ENCODE measurements at regions not wholly inside any gene's neighbourhood (a gene's known extent, or its start where the extent isn't known, plus 50 kb on each side); places are given as distances from the start of the nearest gene placed in this dataset.

- DNase-seq = no peak
Measured at GRCh38 chr9:119047513-119048307, 321.5 kb downstream of the BRINP1 start.

- no peak for DNase-seq
Measured at GRCh38 chr9:119050281-119050680, 319.0 kb downstream of the BRINP1 start.

DNA sequence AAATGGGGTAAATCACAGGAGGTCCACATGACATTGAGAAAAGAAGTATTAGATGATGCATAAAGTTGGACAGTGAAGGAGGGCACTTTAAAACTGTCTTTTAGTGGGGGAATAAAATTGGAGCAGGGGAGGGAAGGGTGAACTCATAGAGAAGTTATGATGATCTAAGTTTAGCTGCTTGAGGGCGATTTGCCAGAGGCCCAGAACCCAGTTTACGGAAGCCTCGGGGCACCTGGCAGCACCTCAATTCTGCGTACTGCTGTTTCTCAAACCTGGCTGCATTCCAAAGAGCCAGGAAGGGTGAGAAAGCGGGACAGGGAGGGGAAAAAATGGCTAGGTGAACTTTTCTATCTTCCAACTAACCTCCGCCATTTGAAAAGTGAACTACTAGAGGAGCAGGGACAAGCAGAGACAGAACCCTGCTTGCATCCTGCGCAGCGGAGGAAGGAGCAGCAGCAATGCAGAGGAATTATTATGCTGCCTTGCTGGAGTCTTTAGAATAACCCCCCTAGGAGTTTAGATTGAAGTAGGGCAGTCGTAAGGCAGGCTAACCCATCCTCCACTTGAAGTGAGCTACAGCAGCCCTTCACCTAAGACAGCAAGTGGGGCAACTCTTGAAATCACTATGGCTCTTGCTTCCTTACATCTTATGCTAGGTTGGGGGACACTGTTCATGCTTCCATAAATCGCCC lies 316.8 kb downstream of the BRINP1 start:
- DNase-seq = no peak

- no peak for DNase-seq
Measured at GRCh38 chr9:119053070-119053469, 316.2 kb downstream of the BRINP1 start.

DNA sequence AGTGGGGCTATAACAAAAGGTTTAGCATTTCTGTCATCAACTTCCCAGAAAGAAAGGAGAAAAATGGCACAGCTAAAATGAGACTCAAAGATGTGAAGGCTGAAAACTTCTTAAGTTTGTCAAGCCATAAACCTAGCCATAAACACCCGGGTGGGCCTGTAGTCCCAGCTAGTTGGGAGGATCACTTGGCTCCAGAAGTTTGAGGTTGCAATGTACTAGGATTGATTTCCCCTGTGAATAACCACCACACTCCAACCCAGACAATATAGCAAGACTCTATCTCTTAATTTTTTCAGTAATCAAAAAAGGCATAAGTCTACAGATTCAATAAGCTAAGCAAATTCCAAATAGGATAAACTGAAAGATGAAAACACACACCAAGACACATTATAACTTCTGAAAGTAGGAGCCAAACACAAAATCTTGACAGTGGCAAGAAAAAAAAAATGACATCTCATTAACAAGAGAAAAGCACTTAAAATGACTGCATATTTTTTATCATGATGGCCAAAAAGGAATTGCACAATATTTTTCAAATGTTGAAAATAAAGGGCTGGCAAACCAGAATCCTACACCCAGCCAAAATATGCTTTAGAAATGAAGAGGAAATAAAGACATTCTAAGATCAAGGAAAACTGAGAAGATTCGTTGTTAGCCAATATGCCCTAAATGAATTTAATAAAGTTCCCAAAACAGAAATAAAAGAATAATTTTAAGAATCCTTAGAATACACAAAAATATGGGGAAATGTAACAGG lies 308.4 kb downstream of the BRINP1 start:
- no peak for DNase-seq

GRCh38 chr9:119071636-119072035 lies 297.6 kb downstream of the BRINP1 start:
- DNase-seq = no peak

GRCh38 chr9:119074017-119074416 lies 295.2 kb downstream of the BRINP1 start:
- no peak for DNase-seq

DNA sequence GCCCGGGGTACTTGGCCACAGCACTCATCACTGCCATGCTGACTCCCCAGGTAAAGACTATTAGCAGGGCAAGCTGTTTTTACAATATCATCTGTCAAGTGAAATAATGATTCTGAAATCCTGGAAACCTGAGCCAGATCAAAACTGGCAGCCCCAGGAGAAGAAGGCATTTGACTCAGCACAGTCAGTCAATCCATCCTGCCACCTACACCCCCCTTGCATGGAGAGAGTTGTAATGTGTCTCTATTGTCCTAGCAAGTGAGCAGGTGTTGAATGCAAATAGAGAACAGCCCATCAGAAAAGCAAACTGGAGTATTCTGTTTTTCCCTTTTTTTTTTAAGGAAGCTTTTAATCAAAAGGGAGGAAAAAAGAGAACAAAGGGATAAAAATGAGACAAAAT lies 291.2 kb downstream of the BRINP1 start:
- DNase-seq = no peak

DNA sequence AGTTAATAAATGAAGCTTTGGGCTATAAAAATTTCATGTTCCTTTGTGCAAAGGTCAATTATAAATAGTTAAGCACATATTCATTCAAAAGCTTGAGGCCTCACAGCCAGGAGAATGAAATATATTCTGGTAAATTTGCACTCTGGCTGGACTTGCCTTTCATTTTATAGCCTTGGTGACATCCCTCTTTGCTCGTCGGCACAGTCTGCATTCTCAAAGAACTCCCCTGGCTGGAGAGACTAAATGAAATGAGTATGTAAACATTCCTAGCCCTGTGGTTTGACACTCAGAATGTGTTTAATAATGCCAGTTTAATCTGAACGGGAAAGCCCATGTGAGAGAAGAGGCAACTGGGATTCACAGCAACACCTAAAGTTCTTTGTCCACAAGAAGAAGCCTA lies 285.6 kb downstream of the BRINP1 start:
- no peak for DNase-seq

GRCh38 chr9:119086590-119086989 lies 282.6 kb downstream of the BRINP1 start:
- no peak for DNase-seq

GRCh38 chr9:119088002-119088547 lies 281.2 kb downstream of the BRINP1 start:
- no peak for DNase-seq

- DNase-seq = no peak
Measured at GRCh38 chr9:119091074-119091473, 278.2 kb downstream of the BRINP1 start.

GRCh38 chr9:119092125-119092524 lies 277.1 kb downstream of the BRINP1 start:
- no peak for DNase-seq

DNA sequence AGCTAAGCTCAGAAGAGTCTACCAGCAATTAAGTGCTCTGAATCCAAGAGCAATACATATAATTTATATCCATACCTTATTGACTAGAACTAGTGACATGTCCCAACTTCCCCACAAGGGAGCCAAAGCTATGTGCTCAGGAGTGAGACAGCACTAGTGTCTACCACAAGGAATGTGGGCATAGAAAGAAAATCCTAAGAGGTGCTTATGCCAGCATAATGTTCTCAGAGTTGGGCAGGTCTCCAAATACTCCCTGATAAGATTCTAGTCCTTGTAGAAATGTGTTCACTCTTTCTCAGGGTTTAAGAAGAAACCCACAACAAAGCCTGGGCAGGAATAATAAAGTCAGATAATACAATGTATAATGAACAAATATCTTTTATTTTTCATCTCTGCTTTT lies 275.1 kb downstream of the BRINP1 start:
- no peak for DNase-seq

DNA sequence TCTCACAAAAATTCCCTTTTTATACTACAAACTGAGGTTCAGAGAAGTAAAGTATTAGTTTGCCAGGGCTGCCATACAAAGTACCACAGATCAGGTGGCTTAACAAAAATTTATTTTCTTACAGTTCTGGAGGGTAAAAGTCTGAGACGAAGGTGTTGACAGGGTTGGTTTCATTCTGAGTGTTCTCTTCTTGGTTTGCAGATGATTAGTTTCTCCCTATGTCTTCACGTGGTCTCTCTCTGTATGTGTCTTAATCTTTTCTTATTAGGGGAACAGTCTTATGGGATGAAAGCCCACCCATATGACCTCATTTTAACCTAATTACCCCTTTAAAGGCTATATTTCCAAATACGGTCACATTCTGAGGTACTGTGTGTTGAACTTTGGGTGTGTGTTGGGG lies 274.2 kb downstream of the BRINP1 start:
- DNase-seq = no peak

DNA sequence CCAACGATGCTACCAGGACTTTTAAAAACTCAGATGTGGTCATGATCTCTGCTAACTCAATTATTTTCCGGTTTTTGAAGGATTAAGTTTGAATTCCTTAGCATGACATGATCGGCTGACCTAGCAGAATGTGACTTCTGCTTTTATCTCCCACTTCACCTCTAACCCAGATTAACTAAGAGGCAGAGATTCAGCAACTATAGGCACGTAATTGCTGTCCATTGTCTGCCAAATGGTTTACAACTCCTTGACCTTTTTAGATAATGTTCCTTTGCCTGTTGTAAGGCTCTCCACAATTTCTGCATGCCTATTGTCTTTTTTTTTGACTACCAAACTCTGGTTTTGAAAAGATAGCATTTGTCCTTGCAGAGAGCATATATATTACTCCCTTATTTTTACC lies 268.2 kb downstream of the BRINP1 start:
- DNase-seq = no peak

GRCh38 chr9:119114681-119115080 lies 254.6 kb downstream of the BRINP1 start:
- DNase-seq = no peak

Measured in amniotic stem cell (primary cell).